Adrenal gland (tissue), 5 donors: ENCODE measurements at regions not wholly inside any gene's neighbourhood (a gene's known extent, or its start where the extent isn't known, plus 50 kb on each side); places are given as distances from the start of the nearest gene placed in this dataset.

ENCODE experiments used
- CTCF ChIP-seq, 6 experiments: fragments of 450-650 bp in 4 of 6; fragments of 200-600 bp in 2 of 6; sonication (generic) in 1 of 6; IDR thresholded peaks; 1 replicate in 5 of 6; 2 replicates in 1 of 6; pipeline versions ENCODE4 v1.5.1 to v1.8.0; 2016 to 2021; ENCODE audit warnings: antibody characterized with exemption in 6 of 6, mild to moderate bottlenecking in 2 of 6, moderate library complexity in 1 of 6
- POLR2A ChIP-seq, 2 donors: fragments of 450-650 bp; IDR thresholded peaks; one replicate each; pipeline ENCODE4 v1.6.1; 2017; ENCODE audit warnings: antibody characterized with exemption in 2 of 2, mild to moderate bottlenecking in 2 of 2, moderate library complexity in 1 of 2
- donor health status: DM: no; HTN: no; CAD: no.

GRCh38 chr5:92980491-92980890 is 600.5 kb downstream of the NR2F1-AS1 start:
- TF ChIP-seq CTCF (IDR thresholded peaks at IDR 0.05), result no peak
- TF ChIP-seq POLR2A (IDR thresholded peaks at IDR 0.05), result no peak
